ENCODE measurements at regions not wholly inside any gene's neighbourhood (a gene's known extent, or its start where the extent isn't known, plus 50 kb on each side); places are given as distances from the start of the nearest gene placed in this dataset.
"Not testable (repeated sequence)": the region's sequence is repeated elsewhere in the genome, so short reads cannot be mapped to it uniquely, and the experiment has no call there.

DNA sequence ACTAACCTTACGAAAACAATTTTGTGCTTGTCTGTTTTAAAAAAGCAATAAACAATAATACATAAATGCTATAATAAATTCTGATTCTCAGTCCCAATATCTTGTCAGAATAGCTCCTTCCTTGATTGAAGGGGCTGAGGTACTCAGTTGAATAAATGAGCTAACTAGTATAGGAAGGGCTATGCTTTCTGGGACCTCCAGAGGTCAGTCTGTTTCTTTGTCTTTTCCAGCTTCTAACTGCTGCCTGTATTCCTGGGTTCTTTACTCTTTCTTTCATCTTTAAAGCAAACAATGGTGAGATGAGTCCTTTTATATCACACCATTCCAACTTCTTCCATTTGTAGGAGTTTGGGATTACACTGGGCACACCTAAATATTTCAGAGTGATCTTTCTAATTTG is 1297.0 kb upstream of the ATXN8OS start:
- DNase-seq (ENCODE audit: low read depth), result no peak

- no peak for DNase-seq (ENCODE audit: low read depth)
Observed at GRCh38 chr13:68808456-68808855, 1299.2 kb upstream of the ATXN8OS start.

GRCh38 chr13:68806125-68806524 is 1301.5 kb upstream of the ATXN8OS start:
- no peak for DNase-seq (ENCODE audit: low read depth)

- no peak for DNase-seq (ENCODE audit: low read depth)
Observed at GRCh38 chr13:68784275-68784674, 1323.4 kb upstream of the ATXN8OS start.

GRCh38 chr13:68759617-68760016 is 1348.0 kb upstream of the ATXN8OS start:
- no peak for DNase-seq (ENCODE audit: low read depth)

DNA sequence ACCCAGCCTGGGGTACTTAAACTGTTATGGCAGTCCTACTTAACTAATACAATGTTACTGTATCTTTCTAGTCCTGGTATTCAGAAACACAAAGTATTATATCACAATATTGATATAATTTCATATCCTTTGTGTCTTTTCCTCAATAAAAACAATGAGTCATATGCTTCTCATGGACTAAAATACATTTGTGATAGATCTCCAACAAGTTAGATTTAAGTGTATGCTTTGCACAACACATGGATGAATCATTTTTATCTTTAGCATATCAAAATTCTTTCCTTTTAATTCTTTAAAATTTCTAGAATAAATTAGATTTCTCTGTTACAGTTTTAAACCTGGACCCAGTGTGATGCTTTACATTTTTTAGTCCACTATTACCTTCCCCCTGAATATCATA is 1357.8 kb upstream of the ATXN8OS start:
- no peak for DNase-seq (ENCODE audit: low read depth)

DNA sequence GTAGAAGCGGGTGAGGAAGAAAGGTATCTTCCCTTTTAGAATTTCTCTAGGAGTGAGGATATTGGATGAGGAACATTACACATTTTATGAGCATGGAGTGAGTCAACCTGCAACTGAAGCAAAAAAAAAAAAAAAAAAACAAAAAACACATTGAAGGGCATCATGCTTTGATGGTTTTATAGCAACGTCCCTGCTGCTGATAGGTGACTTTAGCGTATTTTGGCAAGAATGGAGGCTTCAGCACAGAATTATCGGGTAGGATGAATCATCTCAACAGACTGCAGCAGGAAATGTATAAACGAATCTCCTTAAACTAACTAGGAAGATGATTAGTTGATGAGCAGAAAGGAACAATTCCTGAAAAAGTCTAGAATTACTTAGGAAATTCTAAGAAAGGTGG is 1359.6 kb upstream of the ATXN8OS start:
- DNase-seq (ENCODE audit: low read depth), result no peak

- no peak for DNase-seq (ENCODE audit: low read depth)
Observed at GRCh38 chr13:68745502-68745901, 1362.1 kb upstream of the ATXN8OS start.

DNA sequence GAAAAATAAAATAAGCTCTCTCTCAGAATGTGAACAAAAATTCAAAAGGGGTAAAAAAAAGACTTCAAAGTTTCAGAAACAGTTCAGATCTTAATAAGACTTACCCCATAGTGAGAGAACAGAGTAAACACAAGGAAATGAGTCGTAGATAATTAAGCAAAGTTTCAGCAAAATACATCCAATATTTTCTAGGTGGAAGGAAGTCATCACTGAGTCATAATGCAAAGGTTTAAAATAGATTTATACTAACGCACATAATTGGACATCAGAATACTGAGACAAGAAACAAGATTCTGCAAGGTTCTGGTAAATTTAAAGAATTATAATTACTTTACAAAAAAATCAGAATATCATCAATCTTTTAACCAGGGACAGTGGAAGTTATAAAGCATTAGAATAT is 1370.7 kb upstream of the ATXN8OS start:
- no peak for DNase-seq (ENCODE audit: low read depth)

DNA sequence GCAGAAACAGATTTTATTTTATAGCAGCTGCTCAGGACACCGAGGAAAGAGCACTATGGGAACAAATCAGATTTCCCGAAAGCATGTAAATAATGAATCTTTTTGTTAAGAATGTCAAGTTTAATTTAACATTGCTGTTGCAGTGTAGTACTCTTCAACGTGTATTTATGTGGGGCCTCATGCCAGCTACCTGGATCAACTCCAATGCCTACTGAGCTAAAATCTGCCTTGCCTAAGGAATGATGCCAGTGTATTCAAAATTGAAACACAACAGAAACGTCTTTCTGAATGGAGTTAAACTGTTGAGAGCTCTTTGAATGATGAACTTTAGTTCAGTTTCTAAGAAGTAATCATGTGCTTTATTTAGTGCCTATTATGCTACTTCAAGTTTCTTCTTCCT is 1379.8 kb upstream of the ATXN8OS start:
- no peak for DNase-seq (ENCODE audit: low read depth)

DNA sequence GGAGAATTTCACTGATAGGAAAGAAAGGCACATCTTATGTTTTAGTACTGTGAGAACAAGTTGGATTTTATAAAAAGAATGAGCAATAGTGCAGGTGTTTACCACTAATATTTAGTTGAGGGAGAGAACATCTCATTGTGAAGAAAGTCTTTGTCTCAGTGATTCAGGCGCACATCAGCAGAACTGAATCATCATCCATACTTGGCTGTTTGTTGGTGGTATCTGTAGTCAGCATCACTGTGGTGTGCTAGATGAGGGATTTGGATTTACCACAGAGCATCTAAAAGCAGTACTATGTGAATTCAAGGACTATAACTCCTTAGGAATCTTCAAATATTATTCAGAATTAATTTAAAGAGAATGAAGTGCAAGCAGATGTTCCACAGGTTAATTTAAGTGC is 1380.5 kb upstream of the ATXN8OS start:
- no peak for DNase-seq (ENCODE audit: low read depth)

DNA sequence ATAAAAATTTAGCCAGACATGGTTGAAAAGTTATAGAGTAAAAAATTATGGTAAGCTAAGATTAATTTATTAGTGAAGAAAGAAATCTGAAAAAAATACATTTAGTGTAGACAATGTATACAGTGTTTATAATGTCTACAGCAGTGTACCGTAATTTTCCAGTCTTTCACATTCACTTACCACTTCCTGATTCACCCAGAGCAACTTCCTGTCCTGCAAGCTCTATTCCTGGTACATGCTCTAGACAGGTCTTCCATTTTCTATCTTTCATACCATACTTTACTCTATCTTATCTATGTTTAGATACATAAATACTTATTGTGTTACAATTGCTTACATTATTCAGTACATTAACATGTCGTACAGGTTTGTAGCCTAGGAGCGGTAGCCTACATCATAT is 1387.8 kb upstream of the ATXN8OS start:
- DNase-seq (ENCODE audit: low read depth), result no peak

DNA sequence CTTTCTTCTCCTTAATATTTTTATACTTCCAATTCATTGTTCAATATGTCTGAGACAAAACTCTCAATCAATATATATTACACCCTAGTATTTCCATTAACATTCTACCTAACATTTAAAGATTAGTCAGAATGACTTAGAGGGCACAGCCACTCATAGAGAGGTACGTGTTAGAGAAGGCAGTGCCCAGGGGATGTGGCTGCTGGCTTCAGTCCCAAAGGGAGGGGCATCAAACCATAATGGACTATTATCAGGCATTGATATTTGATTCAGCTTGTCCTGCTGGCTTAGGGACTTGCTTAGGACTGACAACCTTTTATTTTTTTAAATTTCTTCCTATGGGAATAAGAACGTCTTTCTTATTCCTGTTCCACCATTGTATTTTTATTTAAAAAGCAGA is 1392.0 kb upstream of the ATXN8OS start:
- DNase-seq (ENCODE audit: low read depth), result no peak

GRCh38 chr13:68714292-68714691 is 1393.3 kb upstream of the ATXN8OS start:
- DNase-seq (ENCODE audit: low read depth), result no peak

- no peak for DNase-seq (ENCODE audit: low read depth)
Observed at GRCh38 chr13:68713394-68713793, 1394.2 kb upstream of the ATXN8OS start.

- no peak for DNase-seq (ENCODE audit: low read depth)
Observed at GRCh38 chr13:68708336-68708908, 1399.2 kb upstream of the ATXN8OS start.

DNA sequence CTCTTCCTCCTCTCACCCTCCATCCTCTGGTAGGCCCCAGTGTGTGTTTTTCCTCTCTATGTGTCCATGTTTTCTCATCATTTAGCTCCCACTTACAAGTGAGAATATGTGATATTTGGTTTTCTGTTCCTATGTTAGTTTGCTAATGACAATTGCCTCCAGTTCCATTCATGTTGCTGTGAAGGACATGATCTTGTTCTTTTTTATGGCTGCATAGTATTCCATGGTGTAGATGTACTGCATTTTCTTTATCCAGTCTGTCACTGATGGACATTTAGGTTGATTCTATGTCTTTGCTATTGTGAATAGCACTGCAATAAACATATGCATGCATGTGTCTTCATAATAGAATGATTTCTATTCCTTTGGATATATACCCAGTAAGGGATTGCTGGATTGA is 1401.6 kb upstream of the ATXN8OS start:
- not testable (repeated sequence) for DNase-seq (ENCODE audit: low read depth)

DNA sequence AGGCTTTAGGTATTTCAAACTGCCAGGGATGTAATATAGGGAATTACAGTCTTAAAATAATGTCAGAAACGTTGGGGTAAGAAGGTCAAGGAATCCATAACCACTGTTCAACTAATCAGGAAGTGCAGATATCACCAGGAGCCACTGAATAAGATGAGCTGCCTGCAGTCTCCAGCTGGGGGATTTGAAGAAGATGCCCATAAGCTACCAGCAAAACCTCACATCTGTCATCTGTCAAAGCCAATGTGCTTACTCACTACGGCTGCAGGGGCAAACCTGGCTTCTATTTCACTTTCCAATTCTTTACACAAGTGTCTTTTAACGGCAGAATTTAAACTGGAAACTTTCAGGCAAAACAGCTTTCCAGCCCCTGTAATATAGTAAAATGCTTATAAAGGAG is 1410.1 kb upstream of the ATXN8OS start:
- no peak for DNase-seq (ENCODE audit: low read depth)

- no peak for DNase-seq (ENCODE audit: low read depth)
Observed at GRCh38 chr13:68696907-68697306, 1410.7 kb upstream of the ATXN8OS start.

- no peak for DNase-seq (ENCODE audit: low read depth)
Observed at GRCh38 chr13:68692049-68692448, 1415.6 kb upstream of the ATXN8OS start.

DNA sequence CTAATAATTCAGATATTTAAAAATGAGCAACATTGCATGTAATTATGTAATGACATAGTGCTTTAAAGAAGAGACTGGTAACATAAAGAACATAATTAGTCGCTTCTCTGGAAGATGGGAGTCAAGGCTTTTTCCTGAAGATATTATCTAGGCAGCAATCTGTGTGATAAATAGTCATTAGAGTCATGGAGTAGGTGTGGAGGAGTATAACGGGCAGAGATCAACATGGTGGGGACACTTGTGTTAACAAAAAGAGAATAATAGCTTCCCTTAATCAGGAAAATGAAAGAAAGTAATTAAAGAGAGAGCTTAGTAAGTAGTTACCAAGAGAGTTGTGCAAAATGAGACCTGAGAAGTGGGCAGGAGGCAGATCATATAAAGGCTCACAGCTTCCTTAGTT is 1417.1 kb upstream of the ATXN8OS start:
- no peak for DNase-seq (ENCODE audit: low read depth)

- no peak for DNase-seq (ENCODE audit: low read depth)
Observed at GRCh38 chr13:68676513-68677115, 1431.0 kb upstream of the ATXN8OS start.

- no peak for DNase-seq (ENCODE audit: low read depth)
Observed at GRCh38 chr13:68675209-68675608, 1432.4 kb upstream of the ATXN8OS start.

- no peak for DNase-seq (ENCODE audit: low read depth)
Observed at GRCh38 chr13:68667863-68668262, 1437.7 kb upstream of the PCDH9 start.

All from LHCN-M2 (cell line).